Prostate gland (tissue), 2 donors: ENCODE measurements at regions not wholly inside any gene's neighbourhood (a gene's known extent, or its start where the extent isn't known, plus 50 kb on each side); places are given as distances from the start of the nearest gene placed in this dataset.
"Not testable (repeated sequence)": the region's sequence is repeated elsewhere in the genome, so short reads cannot be mapped to it uniquely, and the experiment has no call there.

Source experiments
- DNase-seq: peaks from one replicate; pipeline ENCODE4 v3.0.0-alpha.2; 2019; ENCODE audit warnings: low spot score
- H3K27ac ChIP-seq, 2 donors: fragments of 200-600 bp; sonication (generic); 2 replicates each; pipeline ENCODE4 v1.5.1; 2017 to 2019
- H3K27me3 ChIP-seq: fragments of 200-600 bp; sonication (generic); replicated peaks from 2 replicates; pipeline ENCODE4 v1.5.1; 2019; ENCODE audit not compliant: insufficient read depth
- H3K36me3 ChIP-seq, 2 donors: fragments of 200-600 bp; sonication (generic); 1 replicate in 1 of 2; 2 replicates in 1 of 2; pipeline versions ENCODE4 v1.5.1 to v1.8.1; 2017 to 2019
- H3K4me1 ChIP-seq: fragments of 200-600 bp; sonication (generic); replicated peaks from 2 replicates; pipeline ENCODE4 v1.5.1; 2019
- H3K4me3 ChIP-seq, 2 donors: fragments of 200-600 bp; sonication (generic); 2 replicates each; pipeline ENCODE4 v1.5.1; 2017 to 2019
- H3K9me3 ChIP-seq: fragments of 200-600 bp; sonication (generic); 2 replicates; pipeline ENCODE4 v1.5.1; 2017
- POLR2A ChIP-seq: fragments of 450-650 bp; IDR thresholded peaks from one replicate; pipeline ENCODE4 v1.6.1; 2016; ENCODE audit warnings: antibody characterized with exemption, mild to moderate bottlenecking
- POLR2AphosphoS5 ChIP-seq: sonication (generic); formaldehyde crosslinking; IDR thresholded peaks from one replicate; pipeline ENCODE4 v1.6.1; 2017; ENCODE audit warnings: antibody characterized with exemption
- WGBS: methylation state at CpG from one replicate; pipeline ENCODE4 v1.1.5; 2018; 5-methylcytosine and 5-hydroxymethylcytosine counted together
- intact Hi-C: fragments of 100-400 bp; cut with DNase I; formaldehyde crosslinking; loops from one replicate; pipeline ENCODE4 v1.14.2; 2022
- TF ChIP-seq, protein P1 (sequence below), 4 experiments: fragments of 200-600 bp in 2 of 4; fragments of 450-650 bp in 2 of 4; sonication (generic) in 2 of 4; IDR thresholded peaks; 1 replicate in 3 of 4; 2 replicates in 1 of 4; pipeline ENCODE4 v1.5.1; 2016 to 2019; ENCODE audit warnings: antibody characterized with exemption in 4 of 4, mild to moderate bottlenecking in 2 of 4, moderate library complexity in 2 of 4

DNA sequence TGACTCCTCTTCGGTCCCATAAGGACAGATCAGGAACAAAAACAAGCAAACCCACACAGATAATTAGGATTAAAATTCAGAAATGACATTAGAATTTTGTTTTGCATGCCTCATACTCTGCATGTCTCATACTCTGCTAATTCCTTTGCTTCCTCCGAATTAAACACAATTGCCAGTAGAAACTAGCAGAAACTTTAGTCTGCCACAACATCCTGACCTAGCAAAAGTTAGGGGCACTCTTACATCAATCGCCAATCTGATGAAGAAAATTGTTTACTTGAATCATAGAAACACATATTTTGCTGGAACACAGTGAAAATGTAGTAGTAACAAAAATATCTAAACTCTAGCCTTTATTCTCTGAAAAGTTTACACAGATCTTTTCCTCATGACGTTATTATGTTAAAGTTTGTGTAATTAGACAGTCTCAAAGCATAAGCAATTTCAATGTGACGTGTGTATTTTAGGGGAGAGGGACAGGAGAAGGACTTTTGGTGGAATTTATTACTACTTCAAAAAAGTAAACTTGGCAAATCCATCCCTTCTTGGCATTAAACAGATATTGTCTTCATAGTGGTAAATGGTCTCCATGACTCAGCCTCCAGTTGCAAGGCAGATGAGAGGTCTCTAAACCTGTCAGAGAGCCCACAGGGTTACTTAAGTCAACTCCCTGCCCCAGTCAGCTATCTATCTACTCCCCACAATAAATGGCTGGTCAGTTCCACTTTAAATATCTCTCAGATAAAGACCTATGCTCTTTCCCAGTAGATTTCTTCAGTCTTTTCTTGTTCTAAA, 249.8 kb upstream of the UBASH3B start:
- 51% methylated on average over 5 of the region's 5 CpGs for WGBS
- H3K27me3 ChIP-seq = no peaks in the 10 kb centered on the region
- H3K9me3 ChIP-seq = no peaks in the 10 kb centered on the region
- H3K4me1 ChIP-seq = no peaks in the 10 kb centered on the region
- intact Hi-C loops = no loop called here
- H3K4me3 ChIP-seq = no peak overlapping the region
- TF ChIP-seq POLR2AphosphoS5 = no peak
- no peak for TF ChIP-seq POLR2A
- TF ChIP-seq, protein P1, sequence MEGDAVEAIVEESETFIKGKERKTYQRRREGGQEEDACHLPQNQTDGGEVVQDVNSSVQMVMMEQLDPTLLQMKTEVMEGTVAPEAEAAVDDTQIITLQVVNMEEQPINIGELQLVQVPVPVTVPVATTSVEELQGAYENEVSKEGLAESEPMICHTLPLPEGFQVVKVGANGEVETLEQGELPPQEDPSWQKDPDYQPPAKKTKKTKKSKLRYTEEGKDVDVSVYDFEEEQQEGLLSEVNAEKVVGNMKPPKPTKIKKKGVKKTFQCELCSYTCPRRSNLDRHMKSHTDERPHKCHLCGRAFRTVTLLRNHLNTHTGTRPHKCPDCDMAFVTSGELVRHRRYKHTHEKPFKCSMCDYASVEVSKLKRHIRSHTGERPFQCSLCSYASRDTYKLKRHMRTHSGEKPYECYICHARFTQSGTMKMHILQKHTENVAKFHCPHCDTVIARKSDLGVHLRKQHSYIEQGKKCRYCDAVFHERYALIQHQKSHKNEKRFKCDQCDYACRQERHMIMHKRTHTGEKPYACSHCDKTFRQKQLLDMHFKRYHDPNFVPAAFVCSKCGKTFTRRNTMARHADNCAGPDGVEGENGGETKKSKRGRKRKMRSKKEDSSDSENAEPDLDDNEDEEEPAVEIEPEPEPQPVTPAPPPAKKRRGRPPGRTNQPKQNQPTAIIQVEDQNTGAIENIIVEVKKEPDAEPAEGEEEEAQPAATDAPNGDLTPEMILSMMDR (IDR thresholded peaks at IDR 0.05) = no peak
- no peak for DNase-seq
- peak overlapping the region in 1 of 2 donors; percentile 22 for H3K27ac ChIP-seq
- no peaks in the 10 kb centered on the region for H3K36me3 ChIP-seq

DNA sequence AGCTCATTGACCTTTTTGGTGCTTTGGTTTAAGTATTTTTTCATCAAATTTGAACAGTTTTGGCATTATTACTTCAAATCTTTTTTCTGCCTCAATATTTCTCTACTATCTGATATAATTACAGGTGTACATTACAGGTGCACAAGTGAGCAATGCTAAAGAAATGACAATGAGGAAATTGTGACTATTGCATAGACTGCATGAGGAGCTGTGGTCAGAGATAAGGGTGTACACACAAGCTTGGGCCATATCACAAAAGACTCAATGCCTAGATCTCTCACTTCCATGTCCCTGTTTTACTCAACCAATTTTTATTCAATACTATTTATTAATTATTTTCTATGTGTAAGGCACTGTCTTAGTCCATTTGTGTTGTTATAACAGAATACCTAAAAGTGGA, 251.0 kb upstream of the UBASH3B start:
- Histone ChIP-seq H3K27ac (no peak overlapping the region), H3K4me3 (no peak overlapping the region), H3K36me3 (no peaks in the 10 kb centered on the region), H3K9me3 (no peaks in the 10 kb centered on the region), H3K27me3 (no peaks in the 10 kb centered on the region), H3K4me1 (no peaks in the 10 kb centered on the region)
- no peak for TF ChIP-seq POLR2A
- TF ChIP-seq POLR2AphosphoS5 = no peak
- TF ChIP-seq, protein P1 (IDR thresholded peaks at IDR 0.05) = no peak
- intact Hi-C loops = no loop called here
- DNase-seq = no peak

DNA sequence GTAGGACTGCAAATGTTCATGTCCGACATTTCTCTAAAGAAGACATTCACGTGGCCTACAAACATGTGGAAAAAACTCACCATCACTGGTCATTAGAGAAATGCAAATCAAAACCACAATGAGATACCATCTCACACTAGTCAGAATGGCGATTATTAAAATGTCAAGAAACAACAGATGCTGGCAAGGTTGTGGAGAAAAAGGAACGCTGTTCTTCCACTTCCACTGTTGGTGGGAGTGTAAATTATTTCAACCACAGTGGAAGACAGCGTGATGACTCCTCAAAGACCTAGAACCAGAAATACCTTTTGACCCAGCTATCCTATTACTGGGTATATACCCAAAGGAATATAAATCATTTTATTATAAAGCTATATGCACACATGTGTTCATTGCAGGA, 253.9 kb upstream of the UBASH3B start:
- intact Hi-C loops, H3K4me1 ChIP-seq, H3K9me3 ChIP-seq, H3K27ac ChIP-seq, H3K4me3 ChIP-seq, H3K27me3 ChIP-seq, H3K36me3 ChIP-seq, DNase-seq: not testable (repeated sequence)
- 17% methylated on average over 5 of the region's 5 CpGs for WGBS

DNA sequence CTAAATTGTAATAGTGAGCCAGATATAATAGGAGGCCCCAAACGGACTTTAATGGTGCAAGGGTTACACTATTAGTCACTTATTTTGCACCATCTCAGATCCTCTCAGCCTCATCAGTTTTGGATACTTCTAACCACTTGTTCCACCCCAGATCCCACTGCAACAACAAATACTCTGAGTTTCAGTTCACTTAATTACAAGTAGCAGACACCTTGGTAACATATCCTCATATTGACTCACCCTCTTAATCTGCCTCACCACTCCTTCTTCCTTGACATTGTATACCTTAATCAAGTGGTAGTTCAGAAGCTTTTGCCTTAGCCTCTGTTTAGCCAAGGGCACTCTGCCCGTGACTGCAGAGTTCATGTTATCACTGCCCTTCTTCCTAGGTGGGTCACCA, 256.1 kb upstream of the UBASH3B start:
- H3K27me3 ChIP-seq = no peaks in the 10 kb centered on the region
- H3K4me1 ChIP-seq = no peaks in the 10 kb centered on the region
- H3K9me3 ChIP-seq = no peaks in the 10 kb centered on the region
- intact Hi-C loops = no loop called here
- no peaks in the 10 kb centered on the region for H3K36me3 ChIP-seq
- DNase-seq = no peak
- H3K27ac ChIP-seq = no peak overlapping the region
- WGBS = 97% methylated on average over 2 of the region's 2 CpGs
- H3K4me3 ChIP-seq = no peak overlapping the region
- TF ChIP-seq, protein P1 (IDR thresholded peaks at IDR 0.05) = no peak
- TF ChIP-seq POLR2A (no peak), POLR2AphosphoS5 (no peak)

DNA sequence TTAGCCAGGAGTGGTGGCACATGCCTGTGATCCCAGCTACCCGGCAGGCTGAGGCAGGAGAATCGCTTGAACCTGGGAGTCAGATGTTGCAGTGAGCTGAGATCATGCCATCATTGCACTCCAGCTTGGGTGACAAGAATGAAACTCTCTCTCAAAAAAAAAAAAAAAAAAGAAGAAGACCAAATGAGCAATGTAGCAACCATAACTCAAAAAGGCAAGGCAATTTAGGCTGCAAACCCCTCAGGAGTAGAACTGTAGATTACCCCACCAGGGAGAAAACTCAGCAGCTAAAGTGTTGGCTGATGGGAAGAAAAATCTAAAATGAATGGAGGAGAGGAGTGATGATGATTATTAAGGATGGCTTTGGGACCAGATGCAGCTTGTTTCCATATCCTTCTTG, 256.7 kb upstream of the UBASH3B start:
- H3K27me3 ChIP-seq = no peaks in the 10 kb centered on the region
- H3K36me3 ChIP-seq = no peaks in the 10 kb centered on the region
- 100% methylated on average over 2 of the region's 2 CpGs for WGBS
- DNase-seq = no peak
- no peaks in the 10 kb centered on the region for H3K9me3 ChIP-seq
- no peak overlapping the region for H3K27ac ChIP-seq
- no peaks in the 10 kb centered on the region for H3K4me1 ChIP-seq
- intact Hi-C loops = no loop called here
- no peak for TF ChIP-seq POLR2A
- TF ChIP-seq, protein P1 (IDR thresholded peaks at IDR 0.05) = no peak
- TF ChIP-seq POLR2AphosphoS5 = no peak
- no peak overlapping the region for H3K4me3 ChIP-seq
